NCI-H146 (cell line): ENCODE measurements at regions not wholly inside any gene's neighbourhood (a gene's known extent, or its start where the extent isn't known, plus 50 kb on each side); places are given as distances from the start of the nearest gene placed in this dataset.

Source experiments
- DNase-seq: peaks from one replicate; lab custom pipeline; 2025; lab: John Stamatoyannopoulos, UW

DNA sequence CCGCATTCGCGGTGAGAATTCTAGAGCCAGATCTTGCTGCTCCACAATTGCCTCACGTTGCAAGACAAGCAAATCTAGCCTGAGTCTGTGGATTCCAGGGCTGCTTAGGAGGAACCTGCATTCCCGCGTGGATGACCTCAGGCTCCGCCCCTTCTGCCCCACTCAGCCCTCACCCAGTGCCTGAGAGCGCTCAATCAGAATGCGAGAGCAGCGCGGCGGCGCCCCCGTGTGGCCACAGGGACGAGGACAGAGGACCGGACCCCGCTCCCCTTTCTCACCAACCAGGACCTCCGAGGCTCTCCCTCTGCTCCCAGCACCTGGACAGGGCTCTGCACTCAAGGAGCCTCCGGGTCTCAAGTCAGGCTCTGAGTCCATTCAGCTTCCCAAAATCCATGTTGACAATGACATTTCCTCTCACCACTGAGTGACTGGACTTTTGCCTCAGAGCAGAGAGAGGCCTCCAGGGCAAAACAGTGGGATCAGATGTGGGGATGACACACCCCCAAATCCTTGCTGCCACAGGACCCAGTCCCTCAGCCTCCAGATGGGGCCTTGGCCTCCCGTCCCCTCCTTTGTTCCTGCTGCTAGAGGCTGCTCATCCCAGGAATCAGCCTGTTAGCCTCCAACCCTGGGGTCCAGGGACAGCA is 52.0 kb downstream of the RPP21 start:
- DNase-seq = peak; percentile 63

- no peak for DNase-seq
Observed at GRCh38 chr6:30397697-30398096, 52.7 kb downstream of the RPP21 start.

DNA sequence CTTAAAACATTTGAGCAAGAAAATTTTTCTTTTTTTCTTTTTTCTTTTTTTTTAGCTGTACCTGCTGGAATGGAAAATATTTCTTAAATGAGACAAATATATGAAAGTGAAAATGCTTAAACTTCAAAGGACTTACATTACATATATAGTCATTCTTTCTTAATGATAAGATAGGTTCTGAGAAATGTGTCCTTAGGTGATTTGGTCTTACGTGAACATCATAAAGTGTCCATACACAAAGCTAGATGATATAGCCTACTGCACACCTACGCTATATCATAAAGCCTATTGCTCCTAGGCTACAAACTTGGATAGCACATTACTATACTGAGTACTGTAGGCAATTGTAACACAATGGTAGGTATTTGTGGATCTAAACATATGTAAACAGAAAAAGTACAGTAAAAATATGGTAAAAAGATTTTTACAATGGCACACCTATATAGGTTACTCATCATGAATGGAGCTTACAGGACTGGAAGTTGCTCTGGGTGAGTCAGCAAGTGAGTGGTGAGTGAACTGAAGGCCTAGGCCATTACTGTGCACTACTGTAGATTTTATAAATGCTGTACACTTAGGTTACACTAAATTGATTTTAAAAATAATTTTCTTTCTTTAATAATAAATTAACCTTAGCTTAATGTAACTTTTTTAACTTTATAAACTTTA is 54.6 kb downstream of the RPP21 start:
- no peak for DNase-seq

DNA sequence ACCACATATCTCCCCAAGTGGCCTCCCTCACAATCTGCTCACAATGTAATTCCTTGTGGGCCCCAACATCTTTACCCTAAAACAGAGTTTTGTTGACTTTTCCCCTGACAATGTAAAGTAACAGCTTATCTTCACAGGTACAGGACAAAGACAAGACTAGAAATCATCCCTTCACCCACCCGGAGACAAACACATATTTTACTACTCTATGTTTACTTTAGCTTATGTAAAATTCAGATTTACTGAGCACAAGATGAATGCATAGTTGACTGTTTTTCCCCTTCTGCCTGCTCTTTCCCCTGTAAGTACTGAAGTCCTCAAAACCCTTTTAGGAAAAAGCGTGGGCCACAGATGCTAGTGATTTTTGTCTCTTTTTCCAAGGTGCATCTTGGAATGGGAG is 61.0 kb downstream of the RPP21 start:
- no peak for DNase-seq

GRCh38 chr6:30409184-30409583 is 64.2 kb downstream of the RPP21 start:
- DNase-seq = no peak

- DNase-seq = peak; percentile 33
Observed at GRCh38 chr6:30411515-30412207, 66.7 kb downstream of the RPP21 start.

DNA sequence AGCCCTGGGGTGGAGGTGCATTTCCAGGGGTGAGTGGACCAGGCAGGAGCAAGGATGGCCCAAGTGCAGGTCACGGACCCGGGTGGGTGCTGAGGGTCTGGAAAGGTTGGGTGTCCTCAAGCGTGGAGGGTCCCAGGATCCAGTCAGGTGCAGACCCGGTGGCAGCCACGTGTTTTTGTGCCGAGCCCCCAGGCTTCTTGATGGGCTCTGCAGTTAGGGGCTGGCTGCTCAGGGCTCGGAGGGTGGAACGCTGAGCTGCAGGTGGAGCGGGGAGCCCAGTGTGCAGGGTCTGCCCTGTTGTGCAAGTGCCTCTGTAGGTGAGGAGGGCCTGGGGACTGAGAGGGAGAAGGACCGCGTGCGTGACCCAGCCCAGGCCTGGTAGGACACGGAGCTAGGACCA is 70.9 kb upstream of the HLA-E start:
- DNase-seq = no peak

DNA sequence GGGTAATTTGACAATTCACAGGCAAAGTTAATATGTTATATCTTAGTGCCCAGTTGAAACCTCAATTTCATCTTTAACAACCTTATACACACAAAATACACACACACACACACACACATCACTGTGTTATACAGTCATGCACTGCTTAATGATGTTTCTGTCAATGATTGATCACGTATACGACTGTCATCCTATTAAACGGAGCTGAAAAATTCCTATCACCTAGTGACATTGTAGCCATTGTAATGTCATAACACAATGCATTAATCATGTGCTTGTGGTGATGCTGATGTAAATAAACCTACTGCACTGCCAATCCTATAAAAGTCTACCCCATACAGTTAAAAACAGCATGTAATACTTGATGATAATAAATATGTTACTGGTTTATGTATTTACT is 64.8 kb upstream of the HLA-E start:
- no peak for DNase-seq
